ENCODE measurements at regions not wholly inside any gene's neighbourhood (a gene's known extent, or its start where the extent isn't known, plus 50 kb on each side); places are given as distances from the start of the nearest gene placed in this dataset.

GRCh38 chr15:47349179-47349578 is 368.1 kb upstream of the SEMA6D start:
- Histone ChIP-seq H3K36me3 (ENCODE audit: control insufficient read depth, low read length) (no peaks in the 10 kb centered on the region), H3K79me2 (ENCODE audit: control insufficient read depth, low read length) (no peaks in the 10 kb centered on the region), H3K4me3 (ENCODE audit: low read length) (no peak overlapping the region), H3K27ac (ENCODE audit: low read depth, low read length) (no peak overlapping the region), H3K4me2 (ENCODE audit: low read length) (no peak overlapping the region), H4K20me1 (ENCODE audit: control insufficient read depth, insufficient read depth, low read depth, low read length) (no peaks in the 10 kb centered on the region), H3K4me1 (ENCODE audit: control insufficient read depth, low read length) (no peaks in the 10 kb centered on the region), H3K9me2 (replicated peaks; ENCODE audit: control insufficient read depth, low read length) (no peaks in the 10 kb centered on the region), H3K9me3 (ENCODE audit: control insufficient read depth, insufficient read depth, low read length) (no peaks in the 10 kb centered on the region), H3F3A (ENCODE audit: control insufficient read depth, insufficient read depth) (no peaks in the 10 kb centered on the region), H3K27me3 (ENCODE audit: control insufficient read depth, low read length) (no peaks in the 10 kb centered on the region)
- no peak for TF ChIP-seq EZH2phosphoT487 (IDR thresholded peaks at IDR 0.05; ENCODE audit: borderline replicate concordance, low read length)
- TF ChIP-seq, protein P1, sequence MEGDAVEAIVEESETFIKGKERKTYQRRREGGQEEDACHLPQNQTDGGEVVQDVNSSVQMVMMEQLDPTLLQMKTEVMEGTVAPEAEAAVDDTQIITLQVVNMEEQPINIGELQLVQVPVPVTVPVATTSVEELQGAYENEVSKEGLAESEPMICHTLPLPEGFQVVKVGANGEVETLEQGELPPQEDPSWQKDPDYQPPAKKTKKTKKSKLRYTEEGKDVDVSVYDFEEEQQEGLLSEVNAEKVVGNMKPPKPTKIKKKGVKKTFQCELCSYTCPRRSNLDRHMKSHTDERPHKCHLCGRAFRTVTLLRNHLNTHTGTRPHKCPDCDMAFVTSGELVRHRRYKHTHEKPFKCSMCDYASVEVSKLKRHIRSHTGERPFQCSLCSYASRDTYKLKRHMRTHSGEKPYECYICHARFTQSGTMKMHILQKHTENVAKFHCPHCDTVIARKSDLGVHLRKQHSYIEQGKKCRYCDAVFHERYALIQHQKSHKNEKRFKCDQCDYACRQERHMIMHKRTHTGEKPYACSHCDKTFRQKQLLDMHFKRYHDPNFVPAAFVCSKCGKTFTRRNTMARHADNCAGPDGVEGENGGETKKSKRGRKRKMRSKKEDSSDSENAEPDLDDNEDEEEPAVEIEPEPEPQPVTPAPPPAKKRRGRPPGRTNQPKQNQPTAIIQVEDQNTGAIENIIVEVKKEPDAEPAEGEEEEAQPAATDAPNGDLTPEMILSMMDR (IDR thresholded peaks at IDR 0.05; ENCODE audit: low read depth, low read length, poor library complexity, severe bottlenecking), result no peak

- no peak overlapping the region for H3K4me2 ChIP-seq (ENCODE audit: low read length)
- no peak overlapping the region for H3K4me3 ChIP-seq (ENCODE audit: low read length)
- H3K36me3 ChIP-seq (ENCODE audit: control insufficient read depth, low read length), result no peaks in the 10 kb centered on the region
- TF ChIP-seq EZH2phosphoT487 (IDR thresholded peaks at IDR 0.05; ENCODE audit: borderline replicate concordance, low read length), result no peak
- TF ChIP-seq, protein P1 (IDR thresholded peaks at IDR 0.05; ENCODE audit: low read depth, low read length, poor library complexity, severe bottlenecking), result no peak
- H3K27me3 ChIP-seq (ENCODE audit: control insufficient read depth, low read length), result no peaks in the 10 kb centered on the region
- H3K4me1 ChIP-seq (ENCODE audit: control insufficient read depth, low read length), result no peaks in the 10 kb centered on the region
- H3K9me3 ChIP-seq (ENCODE audit: control insufficient read depth, insufficient read depth, low read length), result no peaks in the 10 kb centered on the region
- H3K9me2 ChIP-seq (replicated peaks; ENCODE audit: control insufficient read depth, low read length), result no peaks in the 10 kb centered on the region
- no peak overlapping the region for H3K27ac ChIP-seq (ENCODE audit: low read depth, low read length)
- no peaks in the 10 kb centered on the region for H4K20me1 ChIP-seq (ENCODE audit: control insufficient read depth, insufficient read depth, low read depth, low read length)
- no peaks in the 10 kb centered on the region for H3F3A ChIP-seq (ENCODE audit: control insufficient read depth, insufficient read depth)
- no peaks in the 10 kb centered on the region for H3K79me2 ChIP-seq (ENCODE audit: control insufficient read depth, low read length)
Observed at GRCh38 chr15:47351501-47351900, 365.8 kb upstream of the SEMA6D start.

DNA sequence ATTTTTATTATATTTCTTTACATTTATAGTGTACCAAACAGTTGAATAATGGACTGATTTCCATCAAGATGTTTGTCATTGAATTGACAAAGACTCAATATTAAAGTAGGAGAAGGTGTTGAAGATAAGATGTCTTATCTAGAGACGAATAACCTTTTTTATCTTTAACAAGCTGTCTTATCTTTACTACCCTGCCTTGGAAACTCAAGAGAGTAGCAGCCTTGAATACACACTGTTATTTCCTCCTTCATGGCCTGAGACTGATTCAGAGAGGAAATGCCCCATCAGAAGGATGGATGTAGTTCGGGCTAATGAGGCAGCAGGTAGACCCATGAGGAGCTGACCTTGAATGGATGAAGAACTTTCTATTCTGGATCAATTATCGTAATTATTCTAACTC is 365.1 kb upstream of the SEMA6D start:
- Histone ChIP-seq H3K4me3 (ENCODE audit: low read length) (no peak overlapping the region), H3K4me2 (ENCODE audit: low read length) (no peak overlapping the region), H3F3A (ENCODE audit: control insufficient read depth, insufficient read depth) (no peaks in the 10 kb centered on the region), H3K4me1 (ENCODE audit: control insufficient read depth, low read length) (no peaks in the 10 kb centered on the region), H4K20me1 (ENCODE audit: control insufficient read depth, insufficient read depth, low read depth, low read length) (no peaks in the 10 kb centered on the region), H3K27ac (ENCODE audit: low read depth, low read length) (no peak overlapping the region), H3K79me2 (ENCODE audit: control insufficient read depth, low read length) (no peaks in the 10 kb centered on the region), H3K36me3 (ENCODE audit: control insufficient read depth, low read length) (no peaks in the 10 kb centered on the region), H3K27me3 (ENCODE audit: control insufficient read depth, low read length) (no peaks in the 10 kb centered on the region), H3K9me2 (replicated peaks; ENCODE audit: control insufficient read depth, low read length) (no peaks in the 10 kb centered on the region), H3K9me3 (ENCODE audit: control insufficient read depth, insufficient read depth, low read length) (no peaks in the 10 kb centered on the region)
- no peak for TF ChIP-seq EZH2phosphoT487 (IDR thresholded peaks at IDR 0.05; ENCODE audit: borderline replicate concordance, low read length)
- TF ChIP-seq, protein P1 (IDR thresholded peaks at IDR 0.05; ENCODE audit: low read depth, low read length, poor library complexity, severe bottlenecking), result no peak

- no peaks in the 10 kb centered on the region for H4K20me1 ChIP-seq (ENCODE audit: control insufficient read depth, insufficient read depth, low read depth, low read length)
- no peaks in the 10 kb centered on the region; the same call in 1 of the 2 replicates for H3K9me3 ChIP-seq (ENCODE audit: control insufficient read depth, insufficient read depth, low read length)
- no peaks in the 10 kb centered on the region for H3K9me2 ChIP-seq (replicated peaks; ENCODE audit: control insufficient read depth, low read length)
- H3K4me1 ChIP-seq (ENCODE audit: control insufficient read depth, low read length), result no peaks in the 10 kb centered on the region
- no peaks in the 10 kb centered on the region for H3K36me3 ChIP-seq (ENCODE audit: control insufficient read depth, low read length)
- no peaks in the 10 kb centered on the region for H3K79me2 ChIP-seq (ENCODE audit: control insufficient read depth, low read length)
- no peak overlapping the region for H3K27ac ChIP-seq (ENCODE audit: low read depth, low read length)
- no peaks in the 10 kb centered on the region for H3K27me3 ChIP-seq (ENCODE audit: control insufficient read depth, low read length)
- H3F3A ChIP-seq (ENCODE audit: control insufficient read depth, insufficient read depth), result no peaks in the 10 kb centered on the region
- no peak overlapping the region for H3K4me3 ChIP-seq (ENCODE audit: low read length)
- no peak overlapping the region for H3K4me2 ChIP-seq (ENCODE audit: low read length)
- no peak for TF ChIP-seq EZH2phosphoT487 (IDR thresholded peaks at IDR 0.05; ENCODE audit: borderline replicate concordance, low read length)
- TF ChIP-seq, protein P1 (IDR thresholded peaks at IDR 0.05; ENCODE audit: low read depth, low read length, poor library complexity, severe bottlenecking), result no peak
Observed at GRCh38 chr15:47355759-47356158, 361.5 kb upstream of the SEMA6D start.
